GM18508 (cell line): ENCODE measurements at regions not wholly inside any gene's neighbourhood (a gene's known extent, or its start where the extent isn't known, plus 50 kb on each side); places are given as distances from the start of the nearest gene placed in this dataset.
"Not testable (repeated sequence)": the region's sequence is repeated elsewhere in the genome, so short reads cannot be mapped to it uniquely, and the experiment has no call there.

Experiments used
- ATAC-seq: cut with Tn5 transposase; IDR thresholded peaks from one replicate; pipeline ENCODE4 v1.9.1; 2021; ENCODE audit warnings: moderate number of reproducible peaks; ENCODE audit not compliant: insufficient read depth, unreplicated experiment

DNA sequence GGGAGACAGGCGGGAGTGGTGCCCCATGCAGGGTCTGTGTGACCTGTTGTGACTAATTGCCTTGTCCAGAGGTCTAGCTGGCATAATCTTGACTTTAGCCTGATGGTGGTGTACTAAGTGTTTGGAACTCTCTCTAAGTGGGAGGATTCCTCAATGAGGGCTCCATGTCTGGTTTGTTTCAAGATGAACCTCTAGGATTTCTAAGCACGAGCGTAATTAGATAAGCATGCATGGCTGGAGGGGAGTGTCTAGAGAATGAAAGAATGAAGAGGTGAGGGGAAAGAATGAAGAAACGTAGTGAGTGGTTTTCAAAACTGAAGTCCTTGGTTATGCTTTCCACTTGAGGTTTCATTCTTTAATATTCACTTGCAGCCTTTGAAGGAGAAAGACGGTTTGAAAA lies 833.2 kb upstream of the GYPC start:
- no peak for ATAC-seq

DNA sequence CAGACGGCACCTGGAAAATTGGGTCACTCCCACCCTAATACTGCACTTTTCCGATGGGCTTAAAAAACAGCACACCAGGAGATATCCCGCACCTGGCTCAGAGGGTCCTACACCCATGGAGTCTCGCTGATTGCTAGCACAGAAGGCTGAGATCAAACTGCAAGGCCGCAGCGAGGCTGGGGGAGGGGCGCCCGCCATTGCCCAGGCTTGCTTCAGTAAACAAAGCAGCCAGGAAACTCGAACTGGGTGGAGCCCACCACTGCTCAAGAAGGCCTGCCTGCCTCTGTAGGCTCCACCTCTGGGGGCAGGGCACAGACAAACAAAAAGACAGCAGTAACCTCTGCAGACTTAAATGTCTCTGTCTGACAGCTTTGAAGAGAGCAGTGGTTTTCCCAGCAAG lies 830.2 kb upstream of the GYPC start:
- ATAC-seq = not testable (repeated sequence)

DNA sequence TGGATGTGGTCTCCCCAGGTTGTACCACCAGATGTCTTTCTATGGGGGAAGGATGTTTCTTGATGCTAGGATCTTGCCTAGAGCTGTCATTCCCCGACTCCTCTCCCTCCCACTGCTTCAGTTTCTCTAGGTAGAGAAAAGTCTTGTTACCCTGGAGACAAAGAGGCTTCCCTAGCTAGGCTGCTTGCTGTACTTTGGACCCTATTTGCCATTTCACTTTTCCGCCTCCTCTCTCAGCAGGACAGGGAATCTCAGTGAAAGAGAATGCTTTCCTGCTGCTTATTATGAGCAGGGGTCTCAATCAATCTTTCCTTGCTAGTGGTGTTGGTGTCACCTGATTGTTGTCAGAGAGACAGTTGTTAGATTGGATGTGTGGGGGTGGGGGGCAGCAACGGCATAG lies 818.8 kb upstream of the GYPC start:
- ATAC-seq = no peak

DNA sequence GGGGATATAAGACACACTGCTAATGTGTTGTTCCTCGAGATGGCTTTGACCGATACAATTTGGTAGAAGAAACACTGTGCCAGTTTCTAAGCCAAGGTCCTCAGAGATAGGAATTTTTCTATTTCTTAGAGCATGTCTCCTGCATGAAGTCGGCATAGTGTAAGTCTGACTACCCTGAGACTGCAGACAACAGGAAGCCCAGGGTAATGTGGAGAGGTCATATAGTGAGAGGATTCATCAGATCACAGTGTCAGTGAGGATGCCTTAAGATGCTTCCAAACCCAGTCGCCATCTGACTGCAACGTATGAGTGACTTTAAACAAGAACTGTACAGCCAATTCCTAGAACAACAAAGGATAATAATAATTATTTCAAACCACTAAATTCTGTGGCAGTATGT lies 818.3 kb upstream of the GYPC start:
- no peak for ATAC-seq

DNA sequence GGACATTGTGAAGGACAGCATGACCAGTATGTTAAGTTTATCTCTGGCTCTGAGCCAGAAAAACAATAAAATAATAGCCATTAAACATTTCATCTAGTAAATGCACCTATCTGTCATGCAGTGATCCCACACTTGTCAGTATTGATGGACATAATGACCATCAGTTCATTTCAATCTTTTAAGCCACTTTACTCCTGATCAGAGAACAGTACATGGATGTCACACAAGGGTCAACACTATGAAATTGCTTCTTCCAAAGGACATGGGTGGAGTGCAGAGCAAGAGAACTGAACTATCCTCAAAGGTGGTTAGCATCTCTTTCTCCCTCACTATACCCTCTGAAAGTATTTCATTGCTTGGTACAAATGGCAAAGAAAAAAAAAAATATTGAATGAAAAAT lies 816.0 kb upstream of the GYPC start:
- no peak for ATAC-seq

DNA sequence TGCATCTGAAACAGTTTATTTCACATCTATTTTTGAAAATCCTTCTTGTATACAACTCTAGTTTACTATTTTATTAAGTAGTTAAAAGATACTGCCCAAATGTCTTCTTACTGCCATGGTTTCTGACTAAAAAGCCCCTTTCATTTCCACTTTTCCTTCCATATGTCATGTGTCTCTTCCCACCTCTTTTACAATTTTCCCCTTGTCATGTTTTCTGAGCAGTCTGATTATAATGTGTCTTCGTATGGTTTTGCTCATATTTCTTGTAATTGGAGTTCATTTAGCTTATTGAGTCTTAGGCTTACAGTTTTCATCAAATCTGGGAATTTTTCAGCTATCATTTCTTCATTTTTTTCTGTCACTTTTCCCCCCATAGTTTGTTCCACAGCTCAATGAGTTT lies 813.9 kb upstream of the GYPC start:
- ATAC-seq = no peak

DNA sequence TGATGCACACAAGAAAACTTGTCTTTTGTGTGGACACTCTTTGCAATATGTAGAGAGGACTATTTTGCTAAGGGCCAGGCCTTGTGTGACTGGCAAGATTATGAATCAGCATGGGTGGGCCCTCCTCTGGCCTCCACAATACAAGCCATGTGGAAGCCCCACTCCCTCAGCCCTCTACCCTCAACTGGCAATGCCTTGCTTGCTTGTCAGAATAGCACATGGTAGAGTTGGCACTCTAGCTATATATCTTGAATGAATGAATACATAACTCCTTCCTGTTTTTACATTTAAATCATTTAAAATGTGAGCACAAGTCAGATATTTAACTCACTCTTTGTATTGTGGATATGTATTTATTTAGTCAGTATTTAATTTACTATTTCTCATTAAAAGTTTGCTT lies 805.4 kb upstream of the GYPC start:
- no peak for ATAC-seq

DNA sequence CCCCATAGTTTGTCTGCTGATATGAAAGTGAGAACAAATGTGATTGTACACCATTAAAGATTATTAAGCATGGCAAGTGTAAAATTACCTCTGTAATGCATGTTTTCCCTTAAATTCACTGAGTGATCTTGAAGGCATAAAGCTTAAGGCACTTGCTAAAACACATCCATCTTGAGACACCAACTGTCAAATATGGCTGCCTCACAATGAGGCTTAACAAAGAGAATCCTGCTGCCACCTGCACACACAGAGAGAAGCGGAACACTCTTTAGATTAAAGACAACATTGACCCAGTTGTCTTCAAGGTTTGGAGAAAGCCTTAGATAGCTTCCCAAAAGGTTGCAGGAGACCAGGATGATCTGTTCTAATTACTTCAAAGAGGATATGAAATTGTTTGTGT lies 803.6 kb upstream of the GYPC start:
- no peak for ATAC-seq

DNA sequence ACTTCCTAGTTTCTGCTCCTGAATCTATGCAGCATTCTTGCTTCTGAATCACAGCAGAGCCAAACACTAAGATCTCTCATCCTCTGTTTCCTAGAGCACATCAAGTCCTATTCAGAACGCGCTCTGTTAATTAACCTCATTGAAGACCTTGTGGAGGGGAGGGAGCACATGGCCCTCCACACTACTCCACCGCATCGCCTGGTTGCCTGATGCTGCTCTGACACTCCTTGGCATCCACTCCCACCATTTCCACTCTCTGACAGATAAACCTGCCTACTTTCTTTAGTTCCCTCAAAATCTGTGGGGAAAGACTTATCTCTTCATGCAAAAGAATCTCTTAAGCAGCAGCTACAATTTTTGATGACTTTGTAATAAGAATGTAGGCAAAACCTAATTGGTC lies 802.3 kb upstream of the GYPC start:
- ATAC-seq = no peak

DNA sequence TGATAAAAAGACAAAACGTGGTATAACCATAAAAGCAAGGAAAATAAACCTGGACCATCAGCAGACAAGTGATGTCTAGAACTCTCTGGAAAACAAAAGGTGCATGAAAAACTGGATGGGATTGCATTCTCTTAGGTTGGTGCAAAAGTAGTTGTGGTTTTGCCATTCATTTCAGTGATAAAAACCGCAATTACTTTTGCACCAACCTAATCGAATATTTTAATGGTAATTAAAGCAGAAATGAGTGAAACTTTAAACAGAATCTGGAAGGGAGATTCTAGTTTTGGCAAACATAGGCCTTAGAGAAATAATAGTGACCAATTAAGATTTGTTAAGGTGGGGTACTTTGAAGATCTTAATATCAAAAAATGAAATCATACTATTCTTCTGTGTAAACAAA lies 800.8 kb upstream of the GYPC start:
- ATAC-seq = no peak

DNA sequence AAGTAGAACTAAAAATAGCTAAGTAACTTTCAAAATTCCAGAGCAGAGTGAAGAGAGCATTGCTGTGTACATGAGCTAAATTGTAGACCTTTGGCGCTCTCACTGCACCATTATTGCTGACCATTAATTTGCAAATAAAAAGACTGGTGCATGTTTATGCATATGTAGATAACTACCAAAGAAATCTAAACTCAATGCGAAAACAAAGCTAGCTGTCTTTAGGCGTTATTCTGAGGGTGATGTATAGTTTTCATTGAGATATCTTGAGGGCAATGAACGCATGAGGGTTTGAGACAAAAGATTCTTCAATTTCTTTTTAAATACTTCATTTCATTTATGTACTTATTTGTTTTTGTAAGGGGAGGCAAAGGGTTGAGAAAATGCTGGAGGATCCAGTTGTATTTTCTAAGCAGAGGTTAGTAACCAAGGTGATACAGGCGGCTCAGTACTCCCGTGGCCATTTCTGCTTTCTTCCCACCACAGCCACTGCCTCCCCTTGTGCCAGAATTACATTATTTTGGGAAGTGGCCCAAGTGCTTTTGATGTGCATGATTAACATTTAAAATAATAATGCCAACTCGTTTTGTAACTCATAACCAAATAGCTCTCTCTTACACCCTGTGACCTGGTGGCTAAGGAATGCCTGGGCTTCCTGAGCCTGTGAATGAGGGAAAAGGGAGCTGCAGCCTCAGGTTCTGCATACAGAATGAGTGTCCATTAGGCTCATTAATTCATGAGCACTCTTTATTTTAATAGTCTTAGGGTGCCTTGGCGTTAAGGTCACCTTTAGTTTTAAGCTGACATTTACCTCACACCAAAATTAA lies 797.8 kb upstream of the GYPC start:
- ATAC-seq = no peak

DNA sequence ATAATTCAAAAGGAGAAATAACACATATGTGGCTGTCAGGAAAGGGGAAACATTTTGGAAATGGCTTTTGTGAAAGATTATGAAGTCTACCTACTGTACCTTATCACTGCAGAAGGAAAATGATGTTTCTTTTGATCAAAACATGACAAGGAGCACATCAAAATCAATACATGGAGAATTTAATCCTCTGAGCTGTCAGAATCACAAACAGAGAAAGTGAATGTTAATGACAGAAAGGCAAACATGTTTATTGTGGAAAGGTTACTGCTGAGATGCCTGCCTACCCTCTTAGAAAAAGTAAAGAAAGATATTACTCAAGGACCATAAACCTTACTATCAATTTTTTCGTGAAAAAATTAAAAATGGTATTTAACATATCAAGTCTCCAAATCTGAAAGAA lies 794.5 kb upstream of the GYPC start:
- no peak for ATAC-seq

DNA sequence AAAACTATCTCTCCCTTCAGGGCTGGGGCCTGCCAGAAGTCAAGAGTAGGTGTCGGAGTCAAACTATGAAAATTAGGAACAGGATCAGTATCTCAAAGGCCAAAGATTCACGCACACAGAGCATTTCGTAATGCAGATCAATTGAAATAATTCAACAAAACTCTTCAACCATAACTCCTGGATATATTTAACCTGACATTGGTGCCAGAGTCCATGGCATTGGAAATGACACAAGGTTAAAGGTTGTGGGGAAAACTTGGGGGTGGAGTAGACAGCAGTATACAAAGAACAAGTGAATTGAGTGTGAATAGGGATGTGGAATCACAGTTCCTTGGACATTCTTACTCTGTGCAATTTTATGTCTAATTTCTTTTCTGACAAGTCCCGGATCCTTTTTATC lies 788.0 kb upstream of the GYPC start:
- ATAC-seq = no peak

DNA sequence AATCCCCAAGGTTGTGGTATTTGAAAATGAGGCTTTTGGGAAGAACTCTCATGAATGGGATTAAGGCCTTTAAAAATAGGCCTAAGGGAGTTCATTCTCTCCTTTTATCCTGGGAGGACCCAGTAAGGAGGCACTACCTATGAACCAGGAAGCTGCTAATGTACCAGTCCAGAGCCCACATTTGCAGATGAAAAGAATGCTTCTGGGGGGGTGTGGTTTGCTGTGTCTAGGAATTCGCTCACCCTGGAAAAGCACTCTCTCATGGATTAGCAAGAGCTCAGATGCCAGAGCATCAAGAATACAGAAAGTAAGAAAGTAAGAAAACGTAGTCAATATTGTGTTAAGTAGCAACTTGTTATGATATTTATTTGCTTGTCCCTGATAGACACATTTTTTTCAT lies 785.7 kb upstream of the GYPC start:
- ATAC-seq = no peak

DNA sequence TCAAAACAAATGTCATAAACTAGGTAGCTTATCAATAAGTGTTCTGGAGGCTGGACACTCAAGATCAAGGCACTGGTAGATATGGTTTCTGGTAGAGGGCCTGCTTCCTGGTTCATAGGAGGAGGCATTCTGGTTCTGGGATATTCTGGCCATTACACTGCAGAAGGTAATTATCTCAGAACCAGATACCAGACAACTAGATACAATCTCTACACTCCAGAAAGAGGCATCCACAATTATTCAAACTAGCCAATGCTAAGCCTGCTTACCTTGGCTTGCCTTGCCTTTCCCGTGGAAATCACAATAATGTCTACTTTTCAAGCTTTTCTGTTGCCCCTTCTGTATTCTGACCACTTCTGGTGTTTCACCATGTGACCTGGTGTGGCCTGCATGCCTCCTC lies 785.2 kb upstream of the GYPC start:
- ATAC-seq = no peak

DNA sequence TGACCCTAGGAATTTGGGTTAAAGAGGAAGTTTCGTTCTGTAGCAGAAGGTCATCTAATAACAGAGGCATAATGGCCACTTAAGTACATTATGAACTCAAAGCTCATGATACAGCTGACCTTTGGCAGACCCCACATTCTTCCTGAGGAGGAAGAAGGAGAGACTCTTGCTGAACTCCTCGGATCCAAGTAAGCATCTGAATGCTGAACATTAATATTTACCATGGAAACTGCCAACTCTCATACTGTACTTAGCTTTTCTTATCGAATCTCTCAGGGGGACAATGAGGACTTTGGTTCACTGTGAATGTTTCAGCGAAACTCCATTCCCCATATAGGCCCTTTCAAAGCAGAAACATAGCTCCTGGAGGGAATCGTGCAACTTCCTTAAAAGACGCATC lies 781.4 kb upstream of the GYPC start:
- no peak for ATAC-seq

DNA sequence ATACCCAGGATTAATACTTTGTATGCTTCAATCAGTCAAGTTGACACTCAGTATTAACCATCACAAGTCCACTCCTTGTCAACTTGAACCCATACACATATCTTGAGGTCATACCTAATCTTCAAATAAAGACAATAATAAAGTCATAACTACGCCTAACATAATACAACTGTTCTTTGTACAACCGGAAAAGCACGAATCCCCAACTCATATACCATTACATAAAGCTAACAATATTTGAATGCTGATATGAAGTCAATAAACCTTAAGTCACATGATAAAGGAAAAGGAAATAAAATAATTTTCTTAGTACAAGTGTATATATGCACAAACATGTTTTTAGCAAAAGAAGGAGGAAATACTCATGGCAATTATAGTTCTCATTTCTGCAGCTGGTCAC lies 770.6 kb upstream of the GYPC start:
- ATAC-seq = no peak

DNA sequence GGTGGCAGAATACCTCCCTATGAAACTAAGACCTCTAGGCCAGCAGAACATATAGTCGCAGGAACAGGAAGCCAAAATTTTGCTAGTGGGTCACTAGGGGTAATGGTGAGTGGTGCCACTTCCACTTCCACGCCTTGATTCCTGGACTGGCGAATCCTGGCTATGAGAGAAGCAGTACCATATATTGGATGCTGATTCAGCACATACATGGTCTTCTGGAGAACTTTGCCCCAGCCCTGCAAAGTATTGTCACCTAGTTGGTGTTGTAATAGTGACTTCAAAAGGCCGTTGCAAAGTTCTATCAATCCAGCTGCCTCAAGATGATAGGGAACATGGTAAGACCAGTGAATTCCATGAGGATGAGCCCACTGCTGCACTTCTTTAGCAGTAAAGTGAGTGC lies 769.8 kb upstream of the GYPC start:
- no peak for ATAC-seq

DNA sequence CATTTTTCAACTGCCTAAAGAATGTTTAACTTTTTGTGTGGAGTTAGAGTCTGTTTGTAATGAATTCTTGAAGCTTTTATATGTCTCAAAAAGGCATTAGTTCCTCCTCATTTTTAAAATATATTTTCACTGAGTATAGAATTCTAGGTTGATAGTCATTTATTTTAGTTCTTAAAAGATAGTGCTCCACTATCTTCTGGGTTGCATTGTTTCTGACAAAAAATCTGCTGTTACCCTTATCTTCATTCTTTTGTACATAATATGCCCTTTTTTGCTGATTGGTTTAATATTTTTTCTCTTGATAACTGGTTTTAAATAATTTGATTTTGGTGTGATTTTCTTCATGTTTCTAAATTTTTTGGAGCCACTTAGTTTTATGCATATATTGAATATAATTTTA lies 754.7 kb upstream of the GYPC start:
- ATAC-seq = no peak

DNA sequence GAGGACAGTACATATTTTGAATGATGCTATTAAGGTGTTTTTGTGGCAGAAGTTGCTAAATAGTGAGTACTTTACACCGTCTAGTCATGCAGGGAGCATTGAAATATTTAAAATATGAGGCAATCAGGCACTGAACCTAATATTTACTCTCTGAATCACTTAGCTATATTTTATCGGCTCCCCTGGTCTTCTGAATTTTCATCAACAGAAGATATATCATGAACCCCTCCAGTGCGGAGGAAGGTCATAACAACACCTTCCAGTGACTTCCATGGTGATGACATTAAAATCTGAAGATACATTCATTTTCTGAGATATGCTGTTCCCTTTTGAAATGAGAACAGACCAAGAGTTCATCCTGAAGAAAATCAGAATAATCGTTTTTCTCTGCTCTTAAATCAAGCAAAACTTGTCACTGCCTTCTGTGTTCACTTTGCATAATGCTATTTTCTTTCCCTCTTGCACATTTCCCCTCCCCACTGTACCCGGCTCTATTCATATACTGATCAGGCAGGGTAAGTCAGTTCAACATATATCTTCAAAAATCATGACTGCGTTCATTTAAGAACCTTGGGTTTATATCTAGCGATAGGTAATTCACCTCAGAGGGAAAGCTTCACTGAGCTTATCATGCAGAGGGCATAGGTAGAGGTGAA lies 729.9 kb upstream of the GYPC start:
- no peak for ATAC-seq

DNA sequence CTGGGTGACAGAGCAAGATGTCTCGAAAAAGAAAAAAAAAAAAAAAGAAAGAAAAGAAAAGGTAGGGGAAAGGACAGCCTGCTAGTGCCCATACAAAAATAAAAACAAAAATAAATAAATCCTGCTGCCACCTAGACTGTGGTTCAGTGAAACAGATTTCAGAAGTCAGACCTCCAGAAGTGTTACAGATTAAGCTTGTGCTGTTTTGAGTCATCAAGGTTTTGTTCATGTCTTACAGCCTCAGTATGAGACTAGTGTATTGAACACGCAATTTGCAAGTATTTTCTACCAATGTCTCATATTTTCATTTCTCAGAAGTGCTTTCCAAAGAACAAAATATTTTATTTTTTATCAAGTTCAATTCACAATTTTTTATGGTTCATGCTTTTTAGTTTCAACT lies 720.4 kb upstream of the GYPC start:
- ATAC-seq = no peak
